H1 (cell line): ENCODE measurements at regions not wholly inside any gene's neighbourhood (a gene's known extent, or its start where the extent isn't known, plus 50 kb on each side); places are given as distances from the start of the nearest gene placed in this dataset.
A peak's percentile ranks its signal among the peaks of the same experiment; 100 is the strongest.

ENCODE experiments used
- CTCF ChIA-PET: fragments of 300-600 bp; sonication (Branson Sonifier 250); formaldehyde crosslinking; loops from one replicate; lab custom pipeline; 2021; ENCODE audit not compliant: partially characterized antibody; lab: Charles Lee
- POLR2A ChIA-PET: fragments of 300-600 bp; sonication (Branson Sonifier 250); formaldehyde crosslinking; loops from one replicate; lab custom pipeline; 2021; ENCODE audit warnings: inconsistent platforms; ENCODE audit not compliant: partially characterized antibody; lab: Charles Lee
- DNase-seq, 2 experiments: peaks; one replicate each; pipeline versions ENCODE4 v3.0.0 to v3.0.0-alpha.2; 2010 to 2022; ENCODE audit warnings: low spot score in 2 of 2, low read depth in 1 of 2, mixed read lengths in 1 of 2
- FAIRE-seq: peaks from 2 replicates; lab custom pipeline; 2011; peaks lifted over from hg19 to GRCh38; lab: Jason Lieb, UNC
- H2AFZ ChIP-seq: 2 replicates; pipeline ENCODE4 v1.8.1; 2012; ENCODE audit warnings: low read length, inconsistent platforms
- H2AK5ac ChIP-seq: 2 replicates; pipeline ENCODE4 v1.6.1; 2013; ENCODE audit warnings: low read depth, low read length
- H2BK120ac ChIP-seq: replicated peaks from 2 replicates; pipeline ENCODE3; 2013; ENCODE audit warnings: low read depth, low read length, inconsistent platforms
- H2BK12ac ChIP-seq: 2 replicates; pipeline ENCODE4 v1.6.1; 2013; ENCODE audit warnings: low read depth, low read length
- H2BK15ac ChIP-seq: 2 replicates; pipeline ENCODE4 v1.6.1; 2013; ENCODE audit warnings: low read length
- H2BK20ac ChIP-seq: 2 replicates; pipeline ENCODE4 v1.6.1; 2013; ENCODE audit warnings: low read length
- H2BK5ac ChIP-seq: 2 replicates; pipeline ENCODE4 v1.6.1; 2013; ENCODE audit warnings: low read depth, low read length
- H3K14ac ChIP-seq: 2 replicates; pipeline ENCODE4 v1.6.1; 2013; ENCODE audit warnings: inconsistent platforms; ENCODE audit not compliant: insufficient read length
- H3K18ac ChIP-seq: 2 replicates; pipeline ENCODE4 v1.6.1; 2013; ENCODE audit warnings: low read length; ENCODE audit errors: extremely low read depth
- H3K23ac ChIP-seq: 2 replicates; pipeline ENCODE4 v1.6.1; 2013; ENCODE audit warnings: inconsistent platforms; ENCODE audit not compliant: insufficient read length
- H3K23me2 ChIP-seq: 2 replicates; pipeline ENCODE4 v1.6.1; 2013; ENCODE audit warnings: low read depth, low read length
- H3K27ac ChIP-seq: 2 replicates; pipeline ENCODE4 v1.6.1; 2011; ENCODE audit warnings: low read depth, low read length, inconsistent platforms
- H3K27me3 ChIP-seq, 4 experiments: replicated peaks in 1 of 4; 1 replicate in 1 of 4; 2 replicates in 3 of 4; pipeline versions ENCODE4 v1.6.1 to v1.8.1; 2011 to 2013; ENCODE audit warnings: low read length in 3 of 4, mild to moderate bottlenecking in 3 of 4, inconsistent platforms in 2 of 4, mixed read lengths in 2 of 4, moderate library complexity in 1 of 4; ENCODE audit not compliant: control insufficient read depth in 3 of 4, insufficient read depth in 3 of 4; ENCODE audit errors: extremely low read depth in 1 of 4
- H3K36me3 ChIP-seq, 4 experiments: 2 replicates each; pipeline versions ENCODE4 v1.6.1 to v1.8.1; 2011 to 2013; ENCODE audit warnings: mild to moderate bottlenecking in 4 of 4, low read length in 3 of 4, moderate library complexity in 2 of 4, control low read depth in 1 of 4, inconsistent platforms in 1 of 4; ENCODE audit not compliant: insufficient read depth in 4 of 4, control insufficient read depth in 2 of 4
- H3K4ac ChIP-seq: replicated peaks from 2 replicates; pipeline ENCODE3; 2013; ENCODE audit warnings: low read length, low read depth, mixed read lengths, inconsistent platforms; ENCODE audit not compliant: insufficient read length
- H3K4me1 ChIP-seq, 4 experiments: replicated peaks in 1 of 4; 1 replicate in 1 of 4; 2 replicates in 3 of 4; pipeline versions ENCODE4 v1.6.1 to v1.8.1; 2011 to 2013; ENCODE audit warnings: low read length in 3 of 4, inconsistent platforms in 2 of 4, mixed read lengths in 1 of 4; ENCODE audit not compliant: insufficient read depth in 4 of 4, control insufficient read depth in 3 of 4
- H3K4me2 ChIP-seq, 2 experiments: 2 replicates each; pipeline versions ENCODE4 v1.6.1 to v1.8.1; 2011 to 2013; ENCODE audit warnings: low read depth in 2 of 2, low read length in 2 of 2, control low read depth in 1 of 2, inconsistent platforms in 1 of 2, mild to moderate bottlenecking in 1 of 2; ENCODE audit not compliant: insufficient read depth in 1 of 2
- H3K4me3 ChIP-seq, 4 experiments: fragments of 200-600, 300-600 bp in 1 of 4; sonication (generic), shearing (Covaris generic), sonication (Bioruptor Twin) in 1 of 4; 2 replicates each; pipeline versions ENCODE4 v1.5.1 to v1.8.1; 2011 to 2016; ENCODE audit warnings: low read length in 4 of 4, low read depth in 3 of 4, control low read depth in 2 of 4, inconsistent platforms in 2 of 4, mild to moderate bottlenecking in 2 of 4, mixed read lengths in 1 of 4, moderate library complexity in 1 of 4; ENCODE audit not compliant: insufficient read depth in 2 of 4; ENCODE audit errors: extremely low read depth in 1 of 4
- H3K56ac ChIP-seq: replicated peaks from 2 replicates; pipeline ENCODE3; 2013; ENCODE audit warnings: low read depth, mild to moderate bottlenecking, mixed read lengths, low read length, inconsistent platforms; ENCODE audit not compliant: insufficient read length
- H3K79me1 ChIP-seq: 2 replicates; pipeline ENCODE4 v1.6.1; 2013; ENCODE audit warnings: low read depth, low read length, control low read depth
- H3K79me2 ChIP-seq, 2 experiments: 2 replicates each; pipeline versions ENCODE4 v1.6.1 to v1.8.1; 2012 to 2013; ENCODE audit warnings: low read length in 2 of 2, mild to moderate bottlenecking in 2 of 2, inconsistent platforms in 1 of 2; ENCODE audit not compliant: insufficient read depth in 2 of 2, control insufficient read depth in 1 of 2
- H3K9ac ChIP-seq, 4 experiments: replicated peaks in 1 of 4; 1 replicate in 1 of 4; 2 replicates in 3 of 4; pipeline versions ENCODE4 v1.6.1 to v1.8.1; 2011 to 2013; ENCODE audit warnings: low read depth in 3 of 4, low read length in 3 of 4, control low read depth in 2 of 4, mild to moderate bottlenecking in 2 of 4, moderate library complexity in 2 of 4, inconsistent platforms in 1 of 4; ENCODE audit errors: extremely low read depth in 1 of 4
- H3K9me3 ChIP-seq, 2 experiments: 2 replicates each; pipeline versions ENCODE4 v1.6.1 to v1.8.1; 2012 to 2013; ENCODE audit warnings: mild to moderate bottlenecking in 2 of 2, moderate library complexity in 2 of 2, control low read depth in 1 of 2, inconsistent platforms in 1 of 2, low read depth in 1 of 2, low read length in 1 of 2, mixed read lengths in 1 of 2; ENCODE audit not compliant: insufficient read depth in 2 of 2
- H4K20me1 ChIP-seq, 2 experiments: replicated peaks in 1 of 2; 2 replicates each; pipeline versions ENCODE3 to v1.8.1; 2011 to 2013; ENCODE audit warnings: inconsistent platforms in 2 of 2, low read length in 2 of 2, mild to moderate bottlenecking in 1 of 2; ENCODE audit not compliant: insufficient read depth in 2 of 2, control insufficient read depth in 1 of 2
- H4K5ac ChIP-seq: 2 replicates; pipeline ENCODE4 v1.6.1; 2013; ENCODE audit warnings: low read length, low read depth, mixed read lengths, inconsistent platforms; ENCODE audit not compliant: insufficient read length
- H4K8ac ChIP-seq: 2 replicates; pipeline ENCODE4 v1.8.0; 2013; ENCODE audit warnings: mild to moderate bottlenecking, moderate library complexity, low read length, inconsistent platforms; ENCODE audit not compliant: insufficient read depth; ENCODE audit errors: extremely low read depth
- H4K91ac ChIP-seq: replicated peaks from 2 replicates; pipeline ENCODE3; 2013; ENCODE audit warnings: low read length, mixed read lengths, inconsistent platforms; ENCODE audit not compliant: insufficient read length
- CEBPB ChIP-seq: IDR thresholded peaks from 2 replicates; pipeline ENCODE4 v1.6.1; 2012; ENCODE audit warnings: low read depth, low read length
- RAD21 ChIP-seq, 2 experiments: IDR thresholded peaks in 1 of 2; conservative IDR thresholded peaks in 1 of 2; 2 replicates each; pipeline ENCODE4 v1.6.1; 2011; ENCODE audit warnings: low read depth in 2 of 2, low read length in 2 of 2, improper control_type of control experiment in 1 of 2, inconsistent platforms in 1 of 2, mild to moderate bottlenecking in 1 of 2, moderate library complexity in 1 of 2
- WGBS, 2 experiments: shearing (Covaris generic) in 1 of 2; methylation state at CpG; one replicate each; pipeline versions ENCODE4 v1.1.6 to v1.1.7; 2013 to 2015; ENCODE audit warnings: low lambda C conversion rate in 2 of 2, mixed read lengths in 2 of 2, inconsistent platforms in 1 of 2, low coverage in 1 of 2, missing lambda C conversion rate in 1 of 2; ENCODE audit not compliant: insufficient replicate concordance in 2 of 2, insufficient coverage in 1 of 2, insufficient read length in 1 of 2; ENCODE audit errors: extremely low coverage in 1 of 2, missing lambda C conversion rate in 1 of 2; 5-methylcytosine and 5-hydroxymethylcytosine counted together
- TF ChIP-seq, protein P1 (sequence below), 3 experiments: IDR thresholded peaks; 1 replicate in 2 of 3; 2 replicates in 1 of 3; pipeline versions ENCODE4 v1.5.1 to v1.6.1; 2011; ENCODE audit warnings: low read length in 3 of 3, mild to moderate bottlenecking in 3 of 3, inconsistent platforms in 2 of 3, low read depth in 1 of 3, moderate library complexity in 1 of 3; ENCODE audit not compliant: insufficient read depth in 1 of 3; ENCODE audit errors: control extremely low read depth in 1 of 3

DNA sequence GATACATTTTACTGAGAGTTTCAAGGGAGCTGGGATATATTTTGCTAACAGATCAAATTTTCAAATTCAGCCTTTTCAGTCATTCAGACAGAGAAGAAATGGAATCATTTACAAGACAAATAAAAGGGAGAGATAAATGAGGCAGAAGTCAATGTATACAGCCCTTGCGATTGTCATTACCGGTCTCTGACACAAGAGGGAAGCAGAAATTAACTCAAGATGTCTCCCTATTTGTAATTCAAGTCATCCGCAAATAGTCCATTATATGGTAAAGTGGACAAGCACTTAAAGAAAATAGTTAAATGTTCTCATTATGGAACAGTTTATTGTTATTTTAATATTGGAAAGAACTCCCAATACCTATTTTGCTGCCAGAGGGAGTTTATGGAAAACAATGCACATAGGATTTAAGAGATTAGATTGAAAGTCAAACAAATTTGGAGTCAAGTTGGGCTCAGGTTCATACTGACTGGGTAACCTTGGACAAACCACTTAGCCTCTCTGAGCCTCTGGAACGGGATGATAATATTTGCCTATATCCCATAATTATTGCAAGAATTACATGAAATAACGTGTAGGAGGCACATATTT lies 89.3 kb upstream of the PRKCQ start:
- Histone ChIP-seq H2AK5ac (no peak overlapping the region), H3K23ac (no peak overlapping the region), H3K23me2 (no peaks in the 10 kb centered on the region), H4K5ac (no peak overlapping the region), H3K4me1 (no peaks in the 10 kb centered on the region), H3K56ac (no peak overlapping the region), H3K4me3 (no peak overlapping the region), H2BK5ac (no peak overlapping the region), H3K14ac (no peak overlapping the region), H3K27me3 (no peaks in the 10 kb centered on the region), H4K20me1 (no peaks in the 10 kb centered on the region), H4K8ac (no peak overlapping the region), H3K27ac (no peak overlapping the region), H3K9ac (no peak overlapping the region), H3K9me3 (no peaks in the 10 kb centered on the region), H2BK15ac (no peak overlapping the region), H2BK120ac (no peak overlapping the region), H3K18ac (no peak overlapping the region), H4K91ac (no peak overlapping the region), H2BK20ac (no peak overlapping the region), H3K4me2 (no peak overlapping the region), H3K79me2 (no peaks in the 10 kb centered on the region), H3K79me1 (no peaks in the 10 kb centered on the region), H2BK12ac (no peak overlapping the region), H2AFZ (no peak overlapping the region), H3K4ac (no peak overlapping the region), H3K36me3 (no peaks in the 10 kb centered on the region)
- peak; percentile 81 for FAIRE-seq
- 47% methylated on average over 5 of the region's 5 CpGs; no CpG with 5 or more reads in 1 of the 2 experiments for whole genome bisulfite sequencing, 2 experiments
- CTCF ChIA-PET: interaction anchor here (0.6 to 4.7 kb wide), 33 partner anchors 9 to 408 kb away, joined by 3 to 26 read pairs (median 4); partner anchors contain the start of gene PRKCQ
- TF ChIP-seq RAD21 (IDR thresholded peaks at IDR 0.05 in 1 of 2, conservative IDR thresholded peaks at IDR 0.05 in 1 of 2; ENCODE audit: low read depth in 2 of 2, low read length in 2 of 2) (peak; percentile 79 to 81), CEBPB (no peak)
- TF ChIP-seq, protein P1, sequence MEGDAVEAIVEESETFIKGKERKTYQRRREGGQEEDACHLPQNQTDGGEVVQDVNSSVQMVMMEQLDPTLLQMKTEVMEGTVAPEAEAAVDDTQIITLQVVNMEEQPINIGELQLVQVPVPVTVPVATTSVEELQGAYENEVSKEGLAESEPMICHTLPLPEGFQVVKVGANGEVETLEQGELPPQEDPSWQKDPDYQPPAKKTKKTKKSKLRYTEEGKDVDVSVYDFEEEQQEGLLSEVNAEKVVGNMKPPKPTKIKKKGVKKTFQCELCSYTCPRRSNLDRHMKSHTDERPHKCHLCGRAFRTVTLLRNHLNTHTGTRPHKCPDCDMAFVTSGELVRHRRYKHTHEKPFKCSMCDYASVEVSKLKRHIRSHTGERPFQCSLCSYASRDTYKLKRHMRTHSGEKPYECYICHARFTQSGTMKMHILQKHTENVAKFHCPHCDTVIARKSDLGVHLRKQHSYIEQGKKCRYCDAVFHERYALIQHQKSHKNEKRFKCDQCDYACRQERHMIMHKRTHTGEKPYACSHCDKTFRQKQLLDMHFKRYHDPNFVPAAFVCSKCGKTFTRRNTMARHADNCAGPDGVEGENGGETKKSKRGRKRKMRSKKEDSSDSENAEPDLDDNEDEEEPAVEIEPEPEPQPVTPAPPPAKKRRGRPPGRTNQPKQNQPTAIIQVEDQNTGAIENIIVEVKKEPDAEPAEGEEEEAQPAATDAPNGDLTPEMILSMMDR (IDR thresholded peaks at IDR 0.05; ENCODE audit: control extremely low read depth in 1 of 3, insufficient read depth in 1 of 3, low read depth in 1 of 3, low read length in 3 of 3): peak in 2 of 3 experiments; percentile 57 to 68; a peak in 2 of 4 replicates
- DNase-seq: no peak
- POLR2A ChIA-PET: no interaction called here
